NCI-H1048 (cell line): ENCODE measurements at regions not wholly inside any gene's neighbourhood (a gene's known extent, or its start where the extent isn't known, plus 50 kb on each side); places are given as distances from the start of the nearest gene placed in this dataset.
A peak's percentile ranks its signal among the peaks of the same experiment; 100 is the strongest.
"Not testable (repeated sequence)": the region's sequence is repeated elsewhere in the genome, so short reads cannot be mapped to it uniquely, and the experiment has no call there.

Source experiments
- DNase-seq: peaks from one replicate; lab custom pipeline; 2025; lab: John Stamatoyannopoulos, UW

- no peak for DNase-seq
Observed at GRCh38 chr7:28900311-28900710, 57.8 kb downstream of the TRIL start.

GRCh38 chr7:28893888-28894287 is 64.2 kb downstream of the TRIL start:
- no peak for DNase-seq

GRCh38 chr7:28891876-28892234 is 66.3 kb downstream of the TRIL start:
- DNase-seq = not testable (repeated sequence)

GRCh38 chr7:28891192-28891875 is 66.8 kb downstream of the TRIL start:
- DNase-seq = no peak

GRCh38 chr7:28890137-28890536 is 68.0 kb downstream of the TRIL start:
- peak; percentile 27 for DNase-seq

- no peak for DNase-seq
Observed at GRCh38 chr7:28889290-28889689, 68.8 kb downstream of the TRIL start.

- DNase-seq = no peak
Observed at GRCh38 chr7:28885771-28886170, 72.4 kb downstream of the TRIL start.

GRCh38 chr7:28882869-28883470 is 75.2 kb downstream of the TRIL start:
- DNase-seq = no peak

GRCh38 chr7:28879105-28879504 is 79.0 kb downstream of the TRIL start:
- DNase-seq = no peak

- no peak for DNase-seq
Observed at GRCh38 chr7:28878481-28878880, 79.6 kb downstream of the TRIL start.
